ENCODE measurements at regions not wholly inside any gene's neighbourhood (a gene's known extent, or its start where the extent isn't known, plus 50 kb on each side); places are given as distances from the start of the nearest gene placed in this dataset.
"Not testable (repeated sequence)": the region's sequence is repeated elsewhere in the genome, so short reads cannot be mapped to it uniquely, and the experiment has no call there.

GRCh38 chr6:57904356-57904755, 586.9 kb downstream of the PRIM2 start:
- not testable (repeated sequence) for TF ChIP-seq CTCF, EZH2phosphoT487 (IDR thresholded peaks at IDR 0.05)
